H1 (cell line): ENCODE measurements at regions not wholly inside any gene's neighbourhood (a gene's known extent, or its start where the extent isn't known, plus 50 kb on each side); places are given as distances from the start of the nearest gene placed in this dataset.

Experiments
- CTCF ChIA-PET: fragments of 300-600 bp; sonication (Branson Sonifier 250); formaldehyde crosslinking; loops from one replicate; lab custom pipeline; 2021; ENCODE audit not compliant: partially characterized antibody; lab: Charles Lee
- POLR2A ChIA-PET: fragments of 300-600 bp; sonication (Branson Sonifier 250); formaldehyde crosslinking; loops from one replicate; lab custom pipeline; 2021; ENCODE audit warnings: inconsistent platforms; ENCODE audit not compliant: partially characterized antibody; lab: Charles Lee
- DNase-seq, 2 experiments: peaks; one replicate each; pipeline versions ENCODE4 v3.0.0 to v3.0.0-alpha.2; 2010 to 2022; ENCODE audit warnings: low spot score in 2 of 2, low read depth in 1 of 2, mixed read lengths in 1 of 2
- FAIRE-seq: peaks from 2 replicates; lab custom pipeline; 2011; peaks lifted over from hg19 to GRCh38; lab: Jason Lieb, UNC
- H2AFZ ChIP-seq: 2 replicates; pipeline ENCODE4 v1.8.1; 2012; ENCODE audit warnings: low read length, inconsistent platforms
- H2AK5ac ChIP-seq: 2 replicates; pipeline ENCODE4 v1.6.1; 2013; ENCODE audit warnings: low read depth, low read length
- H2BK120ac ChIP-seq: replicated peaks from 2 replicates; pipeline ENCODE3; 2013; ENCODE audit warnings: low read depth, low read length, inconsistent platforms
- H2BK12ac ChIP-seq: 2 replicates; pipeline ENCODE4 v1.6.1; 2013; ENCODE audit warnings: low read depth, low read length
- H2BK15ac ChIP-seq: 2 replicates; pipeline ENCODE4 v1.6.1; 2013; ENCODE audit warnings: low read length
- H2BK20ac ChIP-seq: 2 replicates; pipeline ENCODE4 v1.6.1; 2013; ENCODE audit warnings: low read length
- H2BK5ac ChIP-seq: 2 replicates; pipeline ENCODE4 v1.6.1; 2013; ENCODE audit warnings: low read depth, low read length
- H3K14ac ChIP-seq: 2 replicates; pipeline ENCODE4 v1.6.1; 2013; ENCODE audit warnings: inconsistent platforms; ENCODE audit not compliant: insufficient read length
- H3K18ac ChIP-seq: 2 replicates; pipeline ENCODE4 v1.6.1; 2013; ENCODE audit warnings: low read length; ENCODE audit errors: extremely low read depth
- H3K23ac ChIP-seq: 2 replicates; pipeline ENCODE4 v1.6.1; 2013; ENCODE audit warnings: inconsistent platforms; ENCODE audit not compliant: insufficient read length
- H3K23me2 ChIP-seq: 2 replicates; pipeline ENCODE4 v1.6.1; 2013; ENCODE audit warnings: low read depth, low read length
- H3K27ac ChIP-seq: 2 replicates; pipeline ENCODE4 v1.6.1; 2011; ENCODE audit warnings: low read depth, low read length, inconsistent platforms
- H3K27me3 ChIP-seq, 4 experiments: replicated peaks in 1 of 4; 1 replicate in 1 of 4; 2 replicates in 3 of 4; pipeline versions ENCODE4 v1.6.1 to v1.8.1; 2011 to 2013; ENCODE audit warnings: low read length in 3 of 4, mild to moderate bottlenecking in 3 of 4, inconsistent platforms in 2 of 4, mixed read lengths in 2 of 4, moderate library complexity in 1 of 4; ENCODE audit not compliant: control insufficient read depth in 3 of 4, insufficient read depth in 3 of 4; ENCODE audit errors: extremely low read depth in 1 of 4
- H3K36me3 ChIP-seq, 4 experiments: 2 replicates each; pipeline versions ENCODE4 v1.6.1 to v1.8.1; 2011 to 2013; ENCODE audit warnings: mild to moderate bottlenecking in 4 of 4, low read length in 3 of 4, moderate library complexity in 2 of 4, control low read depth in 1 of 4, inconsistent platforms in 1 of 4; ENCODE audit not compliant: insufficient read depth in 4 of 4, control insufficient read depth in 2 of 4
- H3K4ac ChIP-seq: replicated peaks from 2 replicates; pipeline ENCODE3; 2013; ENCODE audit warnings: low read length, low read depth, mixed read lengths, inconsistent platforms; ENCODE audit not compliant: insufficient read length
- H3K4me1 ChIP-seq, 4 experiments: replicated peaks in 1 of 4; 1 replicate in 1 of 4; 2 replicates in 3 of 4; pipeline versions ENCODE4 v1.6.1 to v1.8.1; 2011 to 2013; ENCODE audit warnings: low read length in 3 of 4, inconsistent platforms in 2 of 4, mixed read lengths in 1 of 4; ENCODE audit not compliant: insufficient read depth in 4 of 4, control insufficient read depth in 3 of 4
- H3K4me2 ChIP-seq, 2 experiments: 2 replicates each; pipeline versions ENCODE4 v1.6.1 to v1.8.1; 2011 to 2013; ENCODE audit warnings: low read depth in 2 of 2, low read length in 2 of 2, control low read depth in 1 of 2, inconsistent platforms in 1 of 2, mild to moderate bottlenecking in 1 of 2; ENCODE audit not compliant: insufficient read depth in 1 of 2
- H3K4me3 ChIP-seq, 4 experiments: fragments of 200-600, 300-600 bp in 1 of 4; sonication (generic), shearing (Covaris generic), sonication (Bioruptor Twin) in 1 of 4; 2 replicates each; pipeline versions ENCODE4 v1.5.1 to v1.8.1; 2011 to 2016; ENCODE audit warnings: low read length in 4 of 4, low read depth in 3 of 4, control low read depth in 2 of 4, inconsistent platforms in 2 of 4, mild to moderate bottlenecking in 2 of 4, mixed read lengths in 1 of 4, moderate library complexity in 1 of 4; ENCODE audit not compliant: insufficient read depth in 2 of 4; ENCODE audit errors: extremely low read depth in 1 of 4
- H3K56ac ChIP-seq: replicated peaks from 2 replicates; pipeline ENCODE3; 2013; ENCODE audit warnings: low read depth, mild to moderate bottlenecking, mixed read lengths, low read length, inconsistent platforms; ENCODE audit not compliant: insufficient read length
- H3K79me1 ChIP-seq: 2 replicates; pipeline ENCODE4 v1.6.1; 2013; ENCODE audit warnings: low read depth, low read length, control low read depth
- H3K79me2 ChIP-seq, 2 experiments: 2 replicates each; pipeline versions ENCODE4 v1.6.1 to v1.8.1; 2012 to 2013; ENCODE audit warnings: low read length in 2 of 2, mild to moderate bottlenecking in 2 of 2, inconsistent platforms in 1 of 2; ENCODE audit not compliant: insufficient read depth in 2 of 2, control insufficient read depth in 1 of 2
- H3K9ac ChIP-seq, 4 experiments: replicated peaks in 1 of 4; 1 replicate in 1 of 4; 2 replicates in 3 of 4; pipeline versions ENCODE4 v1.6.1 to v1.8.1; 2011 to 2013; ENCODE audit warnings: low read depth in 3 of 4, low read length in 3 of 4, control low read depth in 2 of 4, mild to moderate bottlenecking in 2 of 4, moderate library complexity in 2 of 4, inconsistent platforms in 1 of 4; ENCODE audit errors: extremely low read depth in 1 of 4
- H3K9me3 ChIP-seq, 2 experiments: 2 replicates each; pipeline versions ENCODE4 v1.6.1 to v1.8.1; 2012 to 2013; ENCODE audit warnings: mild to moderate bottlenecking in 2 of 2, moderate library complexity in 2 of 2, control low read depth in 1 of 2, inconsistent platforms in 1 of 2, low read depth in 1 of 2, low read length in 1 of 2, mixed read lengths in 1 of 2; ENCODE audit not compliant: insufficient read depth in 2 of 2
- H4K20me1 ChIP-seq, 2 experiments: replicated peaks in 1 of 2; 2 replicates each; pipeline versions ENCODE3 to v1.8.1; 2011 to 2013; ENCODE audit warnings: inconsistent platforms in 2 of 2, low read length in 2 of 2, mild to moderate bottlenecking in 1 of 2; ENCODE audit not compliant: insufficient read depth in 2 of 2, control insufficient read depth in 1 of 2
- H4K5ac ChIP-seq: 2 replicates; pipeline ENCODE4 v1.6.1; 2013; ENCODE audit warnings: low read length, low read depth, mixed read lengths, inconsistent platforms; ENCODE audit not compliant: insufficient read length
- H4K8ac ChIP-seq: 2 replicates; pipeline ENCODE4 v1.8.0; 2013; ENCODE audit warnings: mild to moderate bottlenecking, moderate library complexity, low read length, inconsistent platforms; ENCODE audit not compliant: insufficient read depth; ENCODE audit errors: extremely low read depth
- H4K91ac ChIP-seq: replicated peaks from 2 replicates; pipeline ENCODE3; 2013; ENCODE audit warnings: low read length, mixed read lengths, inconsistent platforms; ENCODE audit not compliant: insufficient read length
- BACH1 ChIP-seq: IDR thresholded peaks from 2 replicates; pipeline ENCODE4 v1.6.1; 2012; ENCODE audit warnings: low read length, improper control_type of control experiment
- CBX5 ChIP-seq: fragments of 300-800, 300-1000 bp; sonication (generic); IDR thresholded peaks from 2 replicates; pipeline ENCODE4 v1.7.1; 2016; ENCODE audit warnings: antibody characterized with exemption, low read length, low read depth
- CBX8 ChIP-seq: fragments of 300-800, 300-1000 bp; sonication (generic); IDR thresholded peaks from 2 replicates; pipeline ENCODE4 v1.7.1; 2016; ENCODE audit warnings: low read depth, low read length, borderline replicate concordance
- CEBPB ChIP-seq: IDR thresholded peaks from 2 replicates; pipeline ENCODE4 v1.6.1; 2012; ENCODE audit warnings: low read depth, low read length
- JUND ChIP-seq: IDR thresholded peaks from 2 replicates; pipeline ENCODE4 v1.6.1; 2011; ENCODE audit warnings: mild to moderate bottlenecking, improper control_type of control experiment, low read length
- RFX5 ChIP-seq: IDR thresholded peaks from 2 replicates; pipeline ENCODE4 v1.6.1; 2011; ENCODE audit warnings: low read depth, low read length, improper control_type of control experiment, borderline replicate concordance
- SIRT6 ChIP-seq: IDR thresholded peaks from one replicate; pipeline ENCODE4 v1.7.1; 2012; ENCODE audit warnings: low read length, inconsistent platforms
- TBP ChIP-seq: IDR thresholded peaks from 2 replicates; pipeline ENCODE4 v1.6.1; 2011; ENCODE audit warnings: low read depth, low read length, improper control_type of control experiment
- TCF12 ChIP-seq: IDR thresholded peaks from 2 replicates; pipeline ENCODE4 v1.6.1; 2011; ENCODE audit warnings: low read depth, mild to moderate bottlenecking, low read length
- YY1 ChIP-seq: IDR thresholded peaks from 2 replicates; pipeline ENCODE4 v1.6.1; 2011; ENCODE audit warnings: low read depth, mild to moderate bottlenecking, low read length
- WGBS, 2 experiments: shearing (Covaris generic) in 1 of 2; methylation state at CpG; one replicate each; pipeline versions ENCODE4 v1.1.6 to v1.1.7; 2013 to 2015; ENCODE audit warnings: low lambda C conversion rate in 2 of 2, mixed read lengths in 2 of 2, inconsistent platforms in 1 of 2, low coverage in 1 of 2, missing lambda C conversion rate in 1 of 2; ENCODE audit not compliant: insufficient replicate concordance in 2 of 2, insufficient coverage in 1 of 2, insufficient read length in 1 of 2; ENCODE audit errors: extremely low coverage in 1 of 2, missing lambda C conversion rate in 1 of 2; 5-methylcytosine and 5-hydroxymethylcytosine counted together
- TF ChIP-seq, protein P1 (sequence below), 3 experiments: IDR thresholded peaks; 1 replicate in 2 of 3; 2 replicates in 1 of 3; pipeline versions ENCODE4 v1.5.1 to v1.6.1; 2011; ENCODE audit warnings: low read length in 3 of 3, mild to moderate bottlenecking in 3 of 3, inconsistent platforms in 2 of 3, low read depth in 1 of 3, moderate library complexity in 1 of 3; ENCODE audit not compliant: insufficient read depth in 1 of 3; ENCODE audit errors: control extremely low read depth in 1 of 3

DNA sequence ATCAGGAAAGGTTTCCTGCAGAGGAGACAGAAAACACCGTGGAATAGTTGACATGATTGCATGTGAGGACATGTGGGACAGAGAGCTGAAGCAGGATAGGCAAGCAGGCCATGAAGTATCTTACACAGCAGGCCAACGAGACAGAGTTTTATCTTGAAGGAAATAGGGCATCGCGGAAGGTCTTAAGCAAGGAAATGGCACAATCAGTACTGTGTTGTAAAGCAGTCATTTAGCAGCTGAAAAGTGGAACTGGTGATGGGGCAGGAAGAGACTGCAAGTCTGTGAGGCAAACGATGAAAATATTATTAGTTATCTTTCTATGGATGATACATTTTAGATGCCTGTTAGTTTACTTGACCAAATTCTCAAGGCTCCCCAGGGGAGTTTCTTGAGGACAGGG is 535.1 kb downstream of the SOX2 start:
- Histone ChIP-seq H3K9me3 (no peaks in the 10 kb centered on the region), H3K79me1 (no peaks in the 10 kb centered on the region), H2BK5ac (0 out of 2 replicates have a peak overlapping the region, but pooled peaks have one; percentile 45), H3K23me2 (no peaks in the 10 kb centered on the region), H2BK12ac (peak overlapping the region; percentile 62; the same call in 1 of the 2 replicates), H3K56ac (no peak overlapping the region), H4K20me1 (no peaks in the 10 kb centered on the region), H3K36me3 (no peaks in the 10 kb centered on the region), H3K4me1 (peaks cover 0 to 3% (median under 1%) of the 10 kb centered on the region in 4 experiments; a peak in 2 of 7 replicates), H3K4ac (no peak overlapping the region), H4K5ac (no peak overlapping the region), H2BK120ac (no peak overlapping the region), H3K23ac (no peak overlapping the region), H4K8ac (no peak overlapping the region), H3K27me3 (no peaks in the 10 kb centered on the region), H3K4me3 (no peak overlapping the region), H3K4me2 (no peak overlapping the region), H3K14ac (no peak overlapping the region), H3K79me2 (no peaks in the 10 kb centered on the region), H2BK15ac (no peak overlapping the region), H3K18ac (no peak overlapping the region), H3K27ac (no peak overlapping the region), H2AK5ac (no peak overlapping the region), H4K91ac (no peak overlapping the region), H3K9ac (no peak overlapping the region), H2BK20ac (no peak overlapping the region), H2AFZ (no peak overlapping the region)
- no peak for FAIRE-seq
- ChIA-PET POLR2A (interaction anchor here (0.7 to 1.1 kb wide), 2 partner anchors 69 to 519 kb away, joined by 3 read pairs; no protein-coding TSS in a partner anchor), CTCF (interaction anchor here (0.9 to 2.5 kb wide), 3 partner anchors 9 to 375 kb away, joined by 4 to 5 read pairs (median 4); no protein-coding TSS in a partner anchor)
- DNase-seq = no peak
- WGBS, 2 experiments = 94% methylated on average over 5 of the region's 5 CpGs; no CpG with 5 or more reads in 1 of the 2 experiments
- TF ChIP-seq TCF12 (no peak), YY1 (no peak), CBX5 (no peak), BACH1 (no peak), JUND (no peak), CEBPB (no peak), SIRT6 (no peak), CBX8 (no peak), RFX5 (no peak), TBP (no peak)
- TF ChIP-seq, protein P1, sequence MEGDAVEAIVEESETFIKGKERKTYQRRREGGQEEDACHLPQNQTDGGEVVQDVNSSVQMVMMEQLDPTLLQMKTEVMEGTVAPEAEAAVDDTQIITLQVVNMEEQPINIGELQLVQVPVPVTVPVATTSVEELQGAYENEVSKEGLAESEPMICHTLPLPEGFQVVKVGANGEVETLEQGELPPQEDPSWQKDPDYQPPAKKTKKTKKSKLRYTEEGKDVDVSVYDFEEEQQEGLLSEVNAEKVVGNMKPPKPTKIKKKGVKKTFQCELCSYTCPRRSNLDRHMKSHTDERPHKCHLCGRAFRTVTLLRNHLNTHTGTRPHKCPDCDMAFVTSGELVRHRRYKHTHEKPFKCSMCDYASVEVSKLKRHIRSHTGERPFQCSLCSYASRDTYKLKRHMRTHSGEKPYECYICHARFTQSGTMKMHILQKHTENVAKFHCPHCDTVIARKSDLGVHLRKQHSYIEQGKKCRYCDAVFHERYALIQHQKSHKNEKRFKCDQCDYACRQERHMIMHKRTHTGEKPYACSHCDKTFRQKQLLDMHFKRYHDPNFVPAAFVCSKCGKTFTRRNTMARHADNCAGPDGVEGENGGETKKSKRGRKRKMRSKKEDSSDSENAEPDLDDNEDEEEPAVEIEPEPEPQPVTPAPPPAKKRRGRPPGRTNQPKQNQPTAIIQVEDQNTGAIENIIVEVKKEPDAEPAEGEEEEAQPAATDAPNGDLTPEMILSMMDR (IDR thresholded peaks at IDR 0.05; ENCODE audit: control extremely low read depth in 1 of 3, insufficient read depth in 1 of 3, low read depth in 1 of 3, low read length in 3 of 3) = no peak
